PFSK-1 (cell line): ENCODE measurements at regions not wholly inside any gene's neighbourhood (a gene's known extent, or its start where the extent isn't known, plus 50 kb on each side); places are given as distances from the start of the nearest gene placed in this dataset.

ENCODE experiments used
- FOXP2 ChIP-seq: optimal IDR thresholded peaks from 2 replicates; pipeline ENCODE3; 2011; ENCODE audit warnings: borderline replicate concordance, control low read depth, inconsistent platforms; ENCODE audit not compliant: insufficient read depth; ENCODE audit errors: extremely low read length, extremely low read depth
- POLR2AphosphoS5 ChIP-seq: IDR thresholded peaks from 2 replicates; pipeline ENCODE4 v1.6.1; 2012; ENCODE audit warnings: low read depth, mild to moderate bottlenecking, control low read depth, low read length, moderate library complexity
- REST ChIP-seq, 2 experiments: IDR thresholded peaks; 2 replicates each; pipeline versions ENCODE4 v1.6.1 to v1.8.0; 2011 to 2012; ENCODE audit warnings: low read depth in 2 of 2, low read length in 2 of 2, control low read depth in 1 of 2, inconsistent platforms in 1 of 2, mild to moderate bottlenecking in 1 of 2, moderate library complexity in 1 of 2; ENCODE audit not compliant: insufficient read depth in 1 of 2
- SIN3A ChIP-seq: IDR thresholded peaks from 2 replicates; pipeline ENCODE4 v1.6.1; 2012; ENCODE audit warnings: mild to moderate bottlenecking, low read length, moderate library complexity, borderline replicate concordance; ENCODE audit not compliant: insufficient read depth
- TAF1 ChIP-seq: IDR thresholded peaks from 2 replicates; pipeline ENCODE4 v1.6.1; 2012; ENCODE audit warnings: low read length, control low read depth, borderline replicate concordance; ENCODE audit not compliant: insufficient read depth

- TF ChIP-seq SIN3A (no peak), POLR2AphosphoS5 (no peak)
Measured at GRCh38 chr14:42111355-42111754, 504.7 kb downstream of the LRFN5 start.

DNA sequence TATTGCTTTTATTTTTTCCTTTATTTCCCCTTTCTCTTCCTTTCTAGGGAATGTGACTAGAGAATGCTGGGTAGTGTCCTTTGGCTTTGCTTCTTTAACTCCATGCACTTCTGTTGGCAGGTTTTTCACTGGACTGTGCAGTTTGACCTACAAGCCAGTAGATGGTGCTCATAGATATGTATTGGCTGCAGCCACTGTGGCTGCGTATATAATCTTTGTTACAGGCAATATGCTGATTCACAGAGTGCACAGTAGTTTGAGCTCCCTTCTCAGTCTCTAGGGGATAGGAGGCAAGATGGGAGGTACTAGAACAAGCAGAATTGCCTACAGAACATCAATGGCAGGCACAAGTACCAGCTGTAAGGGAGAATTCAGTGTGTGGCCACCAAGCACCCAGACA is 503.5 kb downstream of the LRFN5 start:
- TF ChIP-seq REST (IDR thresholded peaks at IDR 0.05; ENCODE audit: insufficient read depth in 1 of 2, low read depth in 2 of 2, low read length in 2 of 2) = no peak
- TF ChIP-seq TAF1 = no peak
- no peak for TF ChIP-seq SIN3A
- TF ChIP-seq POLR2AphosphoS5 = no peak
- TF ChIP-seq FOXP2 = no peak

DNA sequence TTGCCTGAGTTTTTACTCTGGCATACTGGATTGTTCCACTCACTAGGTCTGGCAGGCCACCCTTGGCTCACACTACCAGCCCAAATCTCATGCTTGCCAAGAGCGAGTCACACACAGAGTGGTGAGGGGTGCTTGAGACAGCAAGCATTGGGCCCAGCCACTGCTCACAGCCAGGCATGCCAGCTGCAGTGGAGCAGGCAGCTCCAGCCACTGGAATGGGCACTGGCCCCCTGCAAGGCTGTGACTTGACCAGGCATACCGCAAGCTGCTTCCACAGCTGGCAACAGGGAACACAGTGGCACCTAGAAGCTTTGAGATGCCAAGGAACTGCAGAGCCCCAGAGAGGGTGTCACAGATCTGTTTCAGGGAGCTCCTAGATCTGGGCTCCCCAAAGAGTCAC is 488.5 kb downstream of the LRFN5 start:
- no peak for TF ChIP-seq FOXP2
- TF ChIP-seq REST (IDR thresholded peaks at IDR 0.05; ENCODE audit: insufficient read depth in 1 of 2, low read depth in 2 of 2, low read length in 2 of 2) = no peak
- no peak for TF ChIP-seq SIN3A
- no peak for TF ChIP-seq TAF1
- no peak for TF ChIP-seq POLR2AphosphoS5

- TF ChIP-seq POLR2AphosphoS5 (no peak), SIN3A (no peak), FOXP2 (no peak), TAF1 (no peak), REST (IDR thresholded peaks at IDR 0.05; ENCODE audit: insufficient read depth in 1 of 2, low read depth in 2 of 2, low read length in 2 of 2) (no peak)
Measured at GRCh38 chr14:42090122-42090521, 483.4 kb downstream of the LRFN5 start.

DNA sequence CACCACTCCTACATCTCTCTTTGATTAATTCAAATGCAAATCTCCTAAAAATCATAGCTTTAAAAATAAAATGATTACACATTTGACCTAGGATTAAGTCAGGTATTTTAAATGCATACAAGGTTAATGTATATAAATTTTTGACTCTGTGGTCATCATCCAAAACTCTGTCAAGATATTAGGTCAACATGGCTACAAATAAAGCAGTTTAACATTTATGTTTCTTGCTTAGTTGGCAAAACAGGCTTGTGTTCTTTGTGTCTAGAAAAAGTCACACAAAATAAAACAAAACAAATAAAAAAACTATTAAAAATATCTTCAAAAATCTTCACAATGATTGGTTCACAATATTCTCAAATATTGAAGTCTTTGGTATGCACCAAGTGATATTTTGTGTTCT is 473.2 kb downstream of the LRFN5 start:
- TF ChIP-seq POLR2AphosphoS5 (no peak), FOXP2 (no peak), REST (IDR thresholded peaks at IDR 0.05; ENCODE audit: insufficient read depth in 1 of 2, low read depth in 2 of 2, low read length in 2 of 2) (no peak), SIN3A (no peak), TAF1 (no peak)
